Neural cell (in vitro differentiated cells): ENCODE measurements at regions not wholly inside any gene's neighbourhood (a gene's known extent, or its start where the extent isn't known, plus 50 kb on each side); places are given as distances from the start of the nearest gene placed in this dataset.

Experiments
- H2AFZ ChIP-seq: fragments of 200-600, 300-800 bp; sonication (generic), shearing (Covaris generic); 2 replicates; pipeline ENCODE4 v1.6.0; 2014; ENCODE audit warnings: low read depth, mild to moderate bottlenecking, antibody characterized with exemption, low read length, moderate library complexity
- H3F3A ChIP-seq: fragments of 200-600 bp; shearing (Covaris generic); 2 replicates; pipeline ENCODE4 v1.6.1; 2016; ENCODE audit warnings: mild to moderate bottlenecking, moderate library complexity, mixed read lengths, antibody characterized with exemption, low read length; ENCODE audit not compliant: insufficient read depth, poor library complexity, severe bottlenecking
- H3K27ac ChIP-seq: fragments of 200-600, 300-800 bp; sonication (generic), shearing (Covaris generic); 2 replicates; pipeline ENCODE4 v1.5.1; 2014; ENCODE audit warnings: mild to moderate bottlenecking, low read length, moderate library complexity
- H3K27me3 ChIP-seq: fragments of 300-800, 200-600 bp; sonication (generic), shearing (Covaris generic); 2 replicates; pipeline ENCODE4 v1.6.0; 2014; ENCODE audit warnings: mild to moderate bottlenecking, low read depth, low read length, moderate library complexity; ENCODE audit not compliant: insufficient read depth
- H3K36me3 ChIP-seq: fragments of 300-800, 200-600 bp; sonication (generic), shearing (Covaris generic); 2 replicates; pipeline ENCODE4 v1.5.1; 2014; ENCODE audit warnings: mild to moderate bottlenecking, antibody characterized with exemption, low read length, moderate library complexity; ENCODE audit not compliant: insufficient read depth
- H3K4me2 ChIP-seq: fragments of 300-800, 200-600 bp; sonication (generic), shearing (Covaris generic); 2 replicates; pipeline ENCODE4 v1.6.0; 2014; ENCODE audit warnings: mild to moderate bottlenecking, low read length
- H3K4me3 ChIP-seq: fragments of 300-800, 200-600 bp; sonication (generic), shearing (Covaris generic); 2 replicates; pipeline ENCODE4 v1.5.1; 2014; ENCODE audit warnings: mild to moderate bottlenecking, low read length, moderate library complexity
- H3K79me2 ChIP-seq: fragments of 200-600 bp; shearing (Covaris generic); replicated peaks from 2 replicates; pipeline ENCODE4 v1.6.0; 2014; ENCODE audit warnings: mild to moderate bottlenecking, low read length, moderate library complexity; ENCODE audit not compliant: insufficient read depth
- H3K9ac ChIP-seq: fragments of 300-800, 200-600 bp; sonication (generic), shearing (Covaris generic); 2 replicates; pipeline ENCODE4 v1.6.1; 2016; ENCODE audit warnings: mild to moderate bottlenecking, low read length, mixed read lengths
- H3K9me2 ChIP-seq: fragments of 200-600 bp; shearing (Covaris generic); 2 replicates; pipeline ENCODE4 v1.6.1; 2016; ENCODE audit warnings: mild to moderate bottlenecking, low read length, mixed read lengths; ENCODE audit not compliant: insufficient read depth
- H3K9me3 ChIP-seq: fragments of 200-600, 300-800 bp; sonication (generic), shearing (Covaris generic); 2 replicates; pipeline ENCODE4 v1.6.1; 2016; ENCODE audit warnings: mild to moderate bottlenecking, mixed run types, low read length, moderate library complexity, mixed read lengths
- H4K20me1 ChIP-seq: fragments of 200-600 bp; shearing (Covaris generic); 2 replicates; pipeline ENCODE4 v1.6.1; 2016; ENCODE audit warnings: mild to moderate bottlenecking, mixed run types; ENCODE audit not compliant: insufficient read depth
- EP300 ChIP-seq: fragments of 450-650 bp; conservative IDR thresholded peaks from 2 replicates; pipeline ENCODE4 v1.6.1; 2014; ENCODE audit warnings: antibody characterized with exemption, mild to moderate bottlenecking, moderate library complexity; ENCODE audit not compliant: poor library complexity, severe bottlenecking
- EZH2 ChIP-seq: fragments of 200-600, 300-800 bp; shearing (Covaris generic), sonication (generic); IDR thresholded peaks from 2 replicates; pipeline ENCODE4 v1.6.1; 2014; ENCODE audit warnings: antibody characterized with exemption, low read length, borderline replicate concordance, mild to moderate bottlenecking; ENCODE audit not compliant: insufficient read depth, poor library complexity, severe bottlenecking
- MXI1 ChIP-seq: fragments of 450-650 bp; conservative IDR thresholded peaks from 2 replicates; pipeline ENCODE4 v1.6.1; 2014; ENCODE audit warnings: antibody characterized with exemption, mild to moderate bottlenecking; ENCODE audit not compliant: poor library complexity, severe bottlenecking
- POLR2AphosphoS5 ChIP-seq: IDR thresholded peaks from 2 replicates; pipeline ENCODE4 v1.6.1; 2012
- RAD21 ChIP-seq: fragments of 450-650 bp; conservative IDR thresholded peaks from 2 replicates; pipeline ENCODE4 v1.6.1; 2014; ENCODE audit warnings: antibody characterized with exemption, mild to moderate bottlenecking, moderate library complexity
- SMC3 ChIP-seq: fragments of 450-650 bp; conservative IDR thresholded peaks from 2 replicates; pipeline ENCODE4 v1.6.1; 2014; ENCODE audit warnings: antibody characterized with exemption, mild to moderate bottlenecking, moderate library complexity; ENCODE audit not compliant: poor library complexity
- TAF1 ChIP-seq: IDR thresholded peaks from 2 replicates; pipeline ENCODE4 v1.6.1; 2012; ENCODE audit warnings: low read depth
- TF ChIP-seq, protein P1 (sequence below): fragments of 450-650 bp; IDR thresholded peaks from 2 replicates; pipeline ENCODE4 v1.5.1; 2014; ENCODE audit warnings: antibody characterized with exemption, mild to moderate bottlenecking, moderate library complexity; ENCODE audit not compliant: poor library complexity, severe bottlenecking
- TF ChIP-seq, protein P2 (sequence below): IDR thresholded peaks from 2 replicates; pipeline ENCODE4 v1.6.1; 2012; ENCODE audit warnings: borderline replicate concordance

- H3K36me3 ChIP-seq, result no peaks in the 10 kb centered on the region
- H3K4me3 ChIP-seq, result no peak overlapping the region
- no peak overlapping the region for H3K4me2 ChIP-seq
- TF ChIP-seq POLR2AphosphoS5 (no peak), EZH2 (no peak), TAF1 (no peak), MXI1 (no peak), SMC3 (no peak), RAD21 (no peak), EP300 (no peak)
- TF ChIP-seq, protein P1, sequence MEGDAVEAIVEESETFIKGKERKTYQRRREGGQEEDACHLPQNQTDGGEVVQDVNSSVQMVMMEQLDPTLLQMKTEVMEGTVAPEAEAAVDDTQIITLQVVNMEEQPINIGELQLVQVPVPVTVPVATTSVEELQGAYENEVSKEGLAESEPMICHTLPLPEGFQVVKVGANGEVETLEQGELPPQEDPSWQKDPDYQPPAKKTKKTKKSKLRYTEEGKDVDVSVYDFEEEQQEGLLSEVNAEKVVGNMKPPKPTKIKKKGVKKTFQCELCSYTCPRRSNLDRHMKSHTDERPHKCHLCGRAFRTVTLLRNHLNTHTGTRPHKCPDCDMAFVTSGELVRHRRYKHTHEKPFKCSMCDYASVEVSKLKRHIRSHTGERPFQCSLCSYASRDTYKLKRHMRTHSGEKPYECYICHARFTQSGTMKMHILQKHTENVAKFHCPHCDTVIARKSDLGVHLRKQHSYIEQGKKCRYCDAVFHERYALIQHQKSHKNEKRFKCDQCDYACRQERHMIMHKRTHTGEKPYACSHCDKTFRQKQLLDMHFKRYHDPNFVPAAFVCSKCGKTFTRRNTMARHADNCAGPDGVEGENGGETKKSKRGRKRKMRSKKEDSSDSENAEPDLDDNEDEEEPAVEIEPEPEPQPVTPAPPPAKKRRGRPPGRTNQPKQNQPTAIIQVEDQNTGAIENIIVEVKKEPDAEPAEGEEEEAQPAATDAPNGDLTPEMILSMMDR, result no peak
- TF ChIP-seq, protein P2, sequence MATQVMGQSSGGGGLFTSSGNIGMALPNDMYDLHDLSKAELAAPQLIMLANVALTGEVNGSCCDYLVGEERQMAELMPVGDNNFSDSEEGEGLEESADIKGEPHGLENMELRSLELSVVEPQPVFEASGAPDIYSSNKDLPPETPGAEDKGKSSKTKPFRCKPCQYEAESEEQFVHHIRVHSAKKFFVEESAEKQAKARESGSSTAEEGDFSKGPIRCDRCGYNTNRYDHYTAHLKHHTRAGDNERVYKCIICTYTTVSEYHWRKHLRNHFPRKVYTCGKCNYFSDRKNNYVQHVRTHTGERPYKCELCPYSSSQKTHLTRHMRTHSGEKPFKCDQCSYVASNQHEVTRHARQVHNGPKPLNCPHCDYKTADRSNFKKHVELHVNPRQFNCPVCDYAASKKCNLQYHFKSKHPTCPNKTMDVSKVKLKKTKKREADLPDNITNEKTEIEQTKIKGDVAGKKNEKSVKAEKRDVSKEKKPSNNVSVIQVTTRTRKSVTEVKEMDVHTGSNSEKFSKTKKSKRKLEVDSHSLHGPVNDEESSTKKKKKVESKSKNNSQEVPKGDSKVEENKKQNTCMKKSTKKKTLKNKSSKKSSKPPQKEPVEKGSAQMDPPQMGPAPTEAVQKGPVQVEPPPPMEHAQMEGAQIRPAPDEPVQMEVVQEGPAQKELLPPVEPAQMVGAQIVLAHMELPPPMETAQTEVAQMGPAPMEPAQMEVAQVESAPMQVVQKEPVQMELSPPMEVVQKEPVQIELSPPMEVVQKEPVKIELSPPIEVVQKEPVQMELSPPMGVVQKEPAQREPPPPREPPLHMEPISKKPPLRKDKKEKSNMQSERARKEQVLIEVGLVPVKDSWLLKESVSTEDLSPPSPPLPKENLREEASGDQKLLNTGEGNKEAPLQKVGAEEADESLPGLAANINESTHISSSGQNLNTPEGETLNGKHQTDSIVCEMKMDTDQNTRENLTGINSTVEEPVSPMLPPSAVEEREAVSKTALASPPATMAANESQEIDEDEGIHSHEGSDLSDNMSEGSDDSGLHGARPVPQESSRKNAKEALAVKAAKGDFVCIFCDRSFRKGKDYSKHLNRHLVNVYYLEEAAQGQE, result no peak
- no peaks in the 10 kb centered on the region for H3K79me2 ChIP-seq
- no peak overlapping the region for H3K9ac ChIP-seq
- no peaks in the 10 kb centered on the region for H4K20me1 ChIP-seq
- H3F3A ChIP-seq, result no peaks in the 10 kb centered on the region
- no peak overlapping the region for H2AFZ ChIP-seq
- H3K9me2 ChIP-seq, result no peaks in the 10 kb centered on the region
- no peaks in the 10 kb centered on the region for H3K9me3 ChIP-seq
- H3K27me3 ChIP-seq, result no peaks in the 10 kb centered on the region
- no peak overlapping the region for H3K27ac ChIP-seq
Observed at GRCh38 chr1:207221934-207222351, 99.5 kb upstream of the CD55 start.

- Histone ChIP-seq H3K27ac (no peak overlapping the region), H3K9me3 (no peaks in the 10 kb centered on the region), H2AFZ (no peak overlapping the region), H4K20me1 (no peaks in the 10 kb centered on the region), H3F3A (no peaks in the 10 kb centered on the region), H3K9ac (no peak overlapping the region), H3K36me3 (no peaks in the 10 kb centered on the region), H3K27me3 (no peaks in the 10 kb centered on the region), H3K4me3 (no peak overlapping the region), H3K79me2 (no peaks in the 10 kb centered on the region), H3K4me2 (no peak overlapping the region), H3K9me2 (no peaks in the 10 kb centered on the region)
- no peak for TF ChIP-seq EP300
- TF ChIP-seq MXI1, result no peak
- TF ChIP-seq EZH2, result no peak
- no peak for TF ChIP-seq RAD21
- TF ChIP-seq SMC3, result no peak
- no peak for TF ChIP-seq TAF1
- TF ChIP-seq, protein P2, result no peak
- TF ChIP-seq POLR2AphosphoS5, result no peak
- TF ChIP-seq, protein P1, result no peak
Observed at GRCh38 chr1:207223162-207223561, 98.3 kb upstream of the CD55 start.
